NK-92 treated with Interleukin-12 subunit alpha and Interleukin-12 subunit beta, amount 100 ng/mL, for 24 hours (cell line): ENCODE measurements at regions not wholly inside any gene's neighbourhood (a gene's known extent, or its start where the extent isn't known, plus 50 kb on each side); places are given as distances from the start of the nearest gene placed in this dataset.

ENCODE experiments used
- DNase-seq: peaks from one replicate; lab custom pipeline; 2025; lab: John Stamatoyannopoulos, UW

GRCh38 chr4:110778521-110778920 lies 155.6 kb upstream of the PITX2 start:
- DNase-seq = no peak

DNA sequence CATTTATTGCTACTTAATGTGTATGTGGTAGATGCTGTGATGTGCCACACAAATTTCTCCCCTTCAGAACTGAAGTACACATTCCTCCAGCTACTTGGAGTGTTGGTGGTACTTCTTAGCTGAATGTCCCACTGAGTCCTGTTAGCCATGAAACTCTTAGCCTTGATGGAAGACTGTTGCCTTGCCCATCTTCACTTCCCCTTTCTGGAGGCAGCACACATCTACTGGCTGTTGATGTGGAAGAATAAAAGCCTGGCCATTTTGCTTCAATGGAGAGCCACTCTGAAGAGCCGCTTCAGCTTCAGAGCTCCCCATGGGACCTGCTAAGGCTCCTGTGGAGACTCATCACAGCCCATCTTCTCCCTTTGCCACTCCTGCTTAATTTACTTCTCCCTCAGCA lies 157.7 kb upstream of the PITX2 start:
- DNase-seq = no peak

DNA sequence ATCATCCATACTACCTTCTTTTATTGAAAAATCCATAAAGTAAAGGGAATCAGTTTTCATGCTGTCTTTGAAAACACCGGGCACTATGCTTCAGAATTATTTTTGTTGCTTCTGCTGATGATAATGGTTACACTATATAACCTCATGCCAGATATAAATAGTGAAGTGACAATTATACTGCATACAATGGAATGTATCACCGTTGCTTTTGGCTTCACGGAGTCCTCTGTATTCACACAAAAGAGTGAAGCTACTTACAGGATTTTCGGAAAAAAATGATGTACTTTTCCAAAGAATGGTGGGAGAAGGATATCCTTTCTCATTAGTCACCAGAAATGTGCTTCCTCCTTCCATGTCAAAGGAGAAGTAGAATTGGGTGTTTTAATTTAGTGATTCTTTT lies 159.1 kb upstream of the PITX2 start:
- no peak for DNase-seq

DNA sequence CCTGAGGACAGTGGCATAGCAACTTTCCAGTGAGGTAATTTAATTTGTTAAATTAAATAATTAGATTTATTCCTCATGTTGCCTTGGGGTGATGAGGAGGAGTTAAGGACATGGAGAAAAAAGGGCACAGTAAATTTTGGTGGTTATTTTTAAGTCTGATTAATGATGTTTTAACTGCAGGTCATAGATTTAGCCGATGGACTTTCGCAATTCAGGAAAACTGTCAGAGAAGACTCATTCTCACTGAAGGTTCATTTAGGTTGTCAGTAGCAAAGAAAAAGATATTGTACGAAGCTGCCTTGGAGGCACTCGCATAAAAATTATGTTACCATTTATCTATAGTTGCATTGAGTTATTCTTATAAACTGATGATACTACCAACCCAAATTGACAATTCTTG lies 164.2 kb upstream of the PITX2 start:
- no peak for DNase-seq

DNA sequence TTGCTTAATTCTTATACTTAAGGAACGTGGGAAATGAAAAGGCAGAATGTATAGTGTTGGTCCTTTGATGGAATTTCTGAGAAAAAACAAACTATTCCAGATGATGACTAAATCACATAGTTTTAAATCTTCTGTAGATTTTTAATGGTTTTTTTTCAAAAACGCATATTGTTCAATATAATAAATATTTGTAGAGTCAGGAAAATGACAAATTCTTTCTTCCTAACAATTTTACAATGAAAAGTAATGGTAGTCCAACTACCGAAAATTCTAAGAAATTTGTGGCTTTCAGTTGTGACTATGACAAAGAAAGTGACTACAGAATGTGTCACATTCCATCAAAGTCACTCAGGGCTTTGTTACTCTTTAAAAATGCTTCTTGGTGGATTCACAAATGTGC lies 164.8 kb upstream of the PITX2 start:
- DNase-seq = no peak

DNA sequence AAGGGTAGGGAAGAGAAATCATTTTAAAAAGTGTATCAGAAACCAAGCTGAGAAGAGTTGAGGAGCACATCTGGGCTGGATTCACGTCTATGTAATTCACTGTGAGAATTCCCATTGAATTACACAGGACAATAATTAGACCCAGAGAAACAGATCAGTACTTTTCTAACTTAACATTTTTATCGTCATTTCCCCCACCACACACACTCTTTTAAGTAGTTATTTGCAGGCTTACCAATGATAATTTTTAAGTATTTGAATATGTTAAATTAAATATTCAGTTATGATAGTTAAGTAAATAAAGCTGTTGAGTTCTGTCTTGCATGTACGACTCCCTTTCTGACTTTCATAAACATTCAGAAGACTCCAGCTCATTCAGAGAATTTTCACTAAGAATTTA lies 165.4 kb upstream of the PITX2 start:
- DNase-seq = no peak

DNA sequence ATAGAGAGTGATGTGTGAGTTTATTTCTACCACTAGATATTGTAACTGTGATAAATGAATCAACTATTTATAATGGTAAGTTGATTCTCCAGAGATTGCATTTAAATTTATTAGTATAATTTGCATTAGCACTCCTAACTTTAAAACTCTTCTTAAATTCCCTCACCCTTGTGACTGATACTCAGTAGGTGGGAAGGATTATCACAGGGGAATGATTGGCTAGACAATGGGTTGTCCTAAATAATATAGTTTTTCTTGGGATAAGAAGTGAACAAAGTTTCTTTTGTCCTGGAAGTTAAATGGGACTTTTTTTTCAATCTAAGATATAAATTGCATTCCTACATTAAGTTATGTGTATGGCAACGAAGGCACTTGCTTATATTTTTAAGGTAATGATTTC lies 169.2 kb upstream of the PITX2 start:
- no peak for DNase-seq

DNA sequence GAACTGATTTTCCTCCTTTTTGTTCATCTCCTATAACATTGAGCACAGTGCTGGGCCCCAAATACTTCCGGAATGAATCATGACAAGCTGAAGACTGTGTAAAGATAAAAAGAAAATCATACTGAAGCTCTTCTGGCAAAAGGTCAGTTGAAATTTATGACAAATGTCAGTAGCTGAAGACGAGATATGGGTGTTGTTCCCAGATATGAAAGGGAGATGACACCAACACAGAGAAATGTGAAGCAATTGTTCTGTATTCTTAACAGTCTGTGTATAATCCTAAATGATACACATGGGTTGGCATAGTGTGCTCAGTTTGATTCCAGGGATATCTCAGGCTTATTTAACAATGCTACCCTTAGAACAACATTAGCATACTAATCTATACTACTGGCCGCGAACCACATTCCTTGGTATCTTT lies 170.5 kb upstream of the PITX2 start:
- no peak for DNase-seq

DNA sequence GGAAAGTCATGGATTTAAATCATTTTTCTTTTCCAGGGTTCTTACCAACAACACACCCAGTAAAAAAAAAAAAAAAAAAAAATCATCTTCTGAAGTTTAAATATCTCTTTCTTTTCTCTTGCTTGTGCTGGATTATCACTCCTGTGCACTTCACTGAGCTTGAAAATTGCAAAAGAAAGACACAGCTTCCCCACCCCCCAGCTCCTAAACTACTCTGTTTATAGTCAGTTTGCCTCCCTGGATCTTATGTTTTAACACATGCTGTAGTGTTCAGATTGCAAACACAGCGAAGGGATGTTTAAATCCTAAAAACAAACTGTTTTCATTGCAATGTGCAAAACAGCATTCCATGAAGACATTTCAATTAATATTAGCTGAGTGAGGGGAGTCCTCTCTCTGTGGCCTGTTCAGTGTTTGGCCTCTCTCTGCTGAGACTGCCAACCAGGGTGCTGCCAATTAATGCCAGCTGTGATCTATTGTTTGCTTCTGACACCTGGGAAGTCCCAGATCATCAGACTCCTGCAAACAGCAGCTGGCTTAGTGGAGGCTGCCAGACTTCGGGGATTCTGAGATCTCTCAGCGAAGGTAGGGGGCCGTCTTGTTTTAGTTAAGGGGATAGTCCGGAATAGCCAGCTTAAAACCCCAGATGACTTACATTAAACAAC lies 171.1 kb upstream of the PITX2 start:
- no peak for DNase-seq

GRCh38 chr4:110795971-110796370 lies 173.1 kb upstream of the PITX2 start:
- no peak for DNase-seq

DNA sequence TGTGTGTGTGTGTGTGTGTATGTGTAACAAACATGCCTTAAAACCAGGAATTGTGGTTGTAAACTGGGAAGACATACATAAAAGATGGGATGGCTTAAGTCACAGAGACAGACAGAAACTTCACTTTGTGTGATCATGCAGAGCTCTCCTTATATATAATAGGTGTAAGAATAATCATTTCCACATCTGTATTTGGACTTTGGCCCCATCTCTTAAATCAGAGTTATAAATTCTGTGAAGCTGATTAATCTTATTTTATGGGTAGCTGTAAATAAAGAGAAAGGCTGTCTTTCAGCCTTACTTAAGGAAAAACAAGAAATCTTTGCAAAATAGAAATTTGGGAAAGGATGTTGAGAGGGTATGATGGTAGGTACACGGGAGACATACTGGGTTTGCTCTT lies 174.6 kb upstream of the PITX2 start:
- no peak for DNase-seq

DNA sequence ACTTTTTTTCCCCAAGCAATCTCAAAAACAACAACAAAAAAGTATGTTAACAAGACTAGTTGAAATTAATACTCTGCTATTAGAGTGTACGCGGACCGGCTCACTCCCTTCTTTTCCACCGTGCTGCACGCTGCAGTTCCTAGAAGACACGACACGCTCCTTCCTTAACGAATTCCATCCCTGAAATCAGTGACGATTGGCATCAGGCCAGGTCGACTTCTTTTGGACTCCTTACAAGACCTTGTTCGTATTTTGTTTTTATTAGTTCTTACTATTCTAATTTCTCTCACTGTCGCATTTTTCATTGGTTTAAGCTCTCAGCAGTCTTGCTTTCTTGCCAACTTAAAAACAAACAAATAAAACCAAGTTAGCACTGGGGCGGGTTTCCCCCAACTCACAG lies 175.8 kb upstream of the PITX2 start:
- no peak for DNase-seq

DNA sequence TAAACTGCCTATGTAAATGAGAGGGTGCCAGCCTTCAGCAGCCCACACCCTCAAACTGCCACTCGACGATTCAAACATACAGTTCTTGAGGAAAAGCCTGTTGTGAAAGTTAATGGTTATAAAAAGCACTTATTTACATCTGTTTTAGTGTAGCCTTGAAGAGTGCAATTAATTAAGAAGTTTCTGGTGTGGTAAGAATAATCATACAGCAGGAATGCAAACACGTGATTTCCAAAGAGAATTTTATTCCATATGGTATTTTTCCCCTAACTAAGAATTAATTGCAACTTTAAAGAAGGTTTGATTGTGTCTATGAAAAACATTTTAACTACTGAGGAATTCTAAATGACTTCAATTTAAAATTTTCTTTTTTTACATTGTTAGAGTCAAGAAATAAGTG lies 176.3 kb upstream of the PITX2 start:
- DNase-seq = no peak

DNA sequence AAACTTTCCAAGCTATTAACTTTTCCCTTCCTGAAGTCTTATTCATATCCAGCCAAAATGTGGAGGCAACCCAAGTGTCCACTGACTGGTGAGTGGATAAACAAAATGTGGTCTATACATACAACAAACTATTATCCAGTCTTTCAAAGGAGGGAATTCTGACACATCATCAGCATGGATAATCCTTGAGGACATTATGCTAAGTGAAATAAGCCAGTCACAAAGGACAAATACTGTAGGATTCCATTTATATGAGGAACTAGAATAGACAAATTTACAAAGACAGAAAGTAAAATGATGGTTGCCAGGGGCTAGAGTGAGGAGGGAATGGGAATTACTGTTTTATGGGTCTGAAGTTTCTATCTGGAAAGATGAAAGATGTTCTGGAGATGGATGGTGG lies 178.7 kb upstream of the PITX2 start:
- no peak for DNase-seq

- no peak for DNase-seq
Measured at GRCh38 chr4:110808351-110808878, 185.5 kb upstream of the PITX2 start.

- no peak for DNase-seq
Measured at GRCh38 chr4:110815950-110816349, 193.1 kb upstream of the PITX2 start.

DNA sequence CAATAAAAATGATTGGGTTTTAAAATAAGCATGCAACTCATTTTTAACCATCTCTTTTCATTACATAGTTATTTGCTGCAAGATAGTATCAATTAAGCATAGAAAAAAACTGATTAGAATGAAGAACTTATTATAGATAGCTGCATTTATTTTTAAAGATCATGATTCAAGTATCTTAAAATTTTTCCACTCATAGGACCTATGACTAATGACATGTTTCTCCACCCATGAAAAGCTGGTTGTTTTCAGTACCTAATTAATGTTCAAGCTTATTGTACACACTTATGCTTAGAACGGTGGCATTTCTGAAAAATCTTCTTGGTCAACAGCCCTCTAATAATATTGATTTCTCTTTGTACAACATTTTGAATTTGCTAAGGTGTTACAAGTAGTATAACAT lies 193.5 kb upstream of the PITX2 start:
- DNase-seq = no peak

DNA sequence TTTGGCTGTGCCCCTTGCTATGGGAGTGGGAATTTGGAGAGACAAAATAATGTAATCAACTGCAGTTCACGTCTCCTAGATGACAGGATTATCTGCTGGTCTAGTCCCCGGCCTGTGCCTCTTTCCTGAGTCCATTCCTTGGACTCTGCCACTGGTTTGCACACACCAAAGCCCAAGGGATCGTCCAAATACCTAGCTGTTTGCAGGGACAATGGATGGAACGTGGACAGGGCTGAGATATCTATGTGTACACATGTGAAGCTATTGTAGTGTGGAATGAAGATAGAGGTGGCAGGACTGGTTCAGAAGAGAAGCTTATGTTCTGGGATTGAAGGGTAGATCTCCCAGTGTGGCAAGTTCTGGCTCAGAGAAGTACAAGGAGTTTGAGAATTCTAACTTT lies 198.3 kb upstream of the PITX2 start:
- no peak for DNase-seq

DNA sequence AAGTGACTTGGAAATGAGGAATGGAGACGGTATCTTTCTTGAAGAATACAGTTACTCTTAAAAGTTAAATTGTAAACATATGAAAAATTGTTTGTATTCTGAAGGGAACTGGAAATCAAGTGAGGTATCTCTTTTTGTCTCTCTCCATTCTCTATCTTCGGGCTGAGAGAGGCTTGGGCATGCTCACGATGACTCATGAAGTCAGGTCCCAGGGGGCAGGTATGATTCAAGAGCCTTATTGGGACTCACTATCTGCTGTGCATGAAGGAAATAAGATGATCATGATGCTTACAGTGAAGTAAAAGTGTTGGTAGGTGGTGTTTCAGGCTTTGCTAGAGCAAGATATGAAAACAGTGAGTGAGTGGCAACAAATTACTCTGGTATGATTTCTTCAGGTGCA lies 200.4 kb upstream of the PITX2 start:
- no peak for DNase-seq

DNA sequence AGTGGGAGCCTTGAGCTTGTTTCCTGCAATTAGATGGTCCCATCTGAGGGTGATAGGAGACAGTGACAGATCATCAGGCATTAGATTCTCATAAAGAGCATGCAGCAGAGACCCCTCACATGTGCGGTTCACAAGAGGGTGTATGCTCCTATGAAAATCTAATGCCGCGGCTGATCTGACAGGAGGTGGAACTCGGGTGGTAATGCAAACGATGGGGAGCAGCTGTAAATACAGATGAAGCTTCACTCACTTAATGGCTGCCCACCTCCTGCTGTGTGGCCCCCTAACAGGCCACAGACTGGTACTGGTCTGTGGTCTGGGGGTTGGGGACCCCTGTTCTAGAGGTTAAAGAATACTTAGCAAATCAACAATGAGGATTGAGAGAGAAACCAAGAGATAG lies 201.5 kb upstream of the PITX2 start:
- no peak for DNase-seq

DNA sequence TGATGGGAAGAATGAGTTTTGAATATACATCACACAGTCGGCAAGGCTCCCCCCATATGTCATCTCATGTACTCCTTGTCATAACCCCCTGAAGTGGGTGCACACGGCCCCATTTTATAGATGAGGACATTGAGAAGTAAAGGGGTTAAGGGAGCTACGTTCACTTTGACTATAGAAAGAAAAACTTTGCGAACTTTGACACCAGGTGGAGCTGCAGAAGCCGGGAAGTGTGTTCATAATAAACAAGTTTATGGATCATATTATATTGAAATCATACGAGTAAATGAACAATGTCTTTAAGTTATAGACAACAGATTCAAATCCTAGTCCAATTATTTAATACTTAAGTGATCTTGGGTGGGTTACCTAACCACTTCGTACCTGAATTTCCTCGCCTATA lies 203.8 kb upstream of the PITX2 start:
- no peak for DNase-seq

GRCh38 chr4:110830461-110830860 lies 207.6 kb upstream of the PITX2 start:
- DNase-seq = no peak

DNA sequence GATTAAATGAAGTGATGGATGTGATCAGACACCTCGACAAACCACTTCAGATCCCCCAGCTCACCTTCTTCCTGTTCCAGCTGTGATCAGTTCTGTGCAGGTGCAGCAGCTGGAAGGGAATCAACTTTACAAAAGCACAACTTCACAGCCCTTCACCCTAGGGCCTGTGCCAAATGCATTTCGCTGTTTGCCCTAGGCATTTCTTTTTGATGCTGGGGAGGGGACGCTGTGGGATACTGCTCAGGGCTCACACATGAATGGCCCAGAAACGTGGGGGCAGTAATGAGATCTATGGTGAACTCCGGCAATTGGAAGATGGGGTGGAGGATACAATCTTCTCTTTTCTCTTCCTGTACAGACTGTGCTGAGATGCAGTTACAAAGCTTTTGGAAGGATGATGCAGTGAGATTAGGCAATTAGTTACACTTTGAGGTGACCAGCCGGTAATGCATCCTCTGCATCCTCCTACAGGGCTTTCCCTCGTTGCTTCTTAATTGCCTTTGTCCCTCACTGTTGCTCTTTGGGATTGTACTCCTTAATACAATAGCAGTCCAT lies 215.1 kb upstream of the PITX2 start:
- DNase-seq = no peak

DNA sequence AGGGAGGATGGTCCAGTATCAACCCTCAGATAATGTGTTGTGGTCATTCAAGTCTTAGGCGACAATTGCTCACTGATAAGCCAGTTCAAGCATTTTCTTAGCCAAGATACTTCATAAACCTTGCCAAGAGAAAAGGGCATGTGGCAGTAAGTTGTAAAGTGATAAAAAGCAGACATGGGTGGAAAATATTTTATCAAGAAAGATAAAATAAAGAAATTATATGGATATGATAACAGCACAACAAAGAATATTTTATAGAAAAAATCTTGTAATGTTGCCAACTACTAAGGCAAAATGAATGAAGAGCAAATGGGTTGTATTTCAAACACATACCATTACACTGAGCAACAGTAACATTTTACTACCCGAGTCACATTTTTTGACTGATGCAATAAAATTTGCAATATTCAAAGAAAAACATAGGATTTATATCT lies 217.4 kb upstream of the PITX2 start:
- DNase-seq = no peak
